ENCODE measurements at regions not wholly inside any gene's neighbourhood (a gene's known extent, or its start where the extent isn't known, plus 50 kb on each side); places are given as distances from the start of the nearest gene placed in this dataset.

- POLR2A ChIA-PET, result no interaction called here
- CTCF ChIA-PET, result no interaction called here
- H3K27me3 Mint-ChIP-seq (ENCODE audit: insufficient read depth, unreplicated experiment), result peaks cover 2% of the 10 kb centered on the region
- Histone ChIP-seq H3K4me3 (ENCODE audit: low read depth, low read length) (no peak overlapping the region), H3K27me3 (replicated peaks; ENCODE audit: control insufficient read depth, insufficient read depth, low read length) (no peaks in the 10 kb centered on the region), H3K36me3 (ENCODE audit: control insufficient read depth, insufficient read depth, low read length) (no peaks in the 10 kb centered on the region), H3K4me1 (no peaks in the 10 kb centered on the region), H3K9me3 (no peaks in the 10 kb centered on the region)
- no peaks in the 10 kb centered on the region for H3K36me3 Mint-ChIP-seq (ENCODE audit: insufficient read depth, unreplicated experiment)
- no peak for DNase-seq
- BruUV-seq (replicated peaks), result no TSS peak
- H3K4me1 Mint-ChIP-seq (ENCODE audit: low read depth, unreplicated experiment), result no peaks in the 10 kb centered on the region
- H3K4me3 Mint-ChIP-seq (ENCODE audit: unreplicated experiment), result no peak overlapping the region
- TF ChIP-seq, protein P1, sequence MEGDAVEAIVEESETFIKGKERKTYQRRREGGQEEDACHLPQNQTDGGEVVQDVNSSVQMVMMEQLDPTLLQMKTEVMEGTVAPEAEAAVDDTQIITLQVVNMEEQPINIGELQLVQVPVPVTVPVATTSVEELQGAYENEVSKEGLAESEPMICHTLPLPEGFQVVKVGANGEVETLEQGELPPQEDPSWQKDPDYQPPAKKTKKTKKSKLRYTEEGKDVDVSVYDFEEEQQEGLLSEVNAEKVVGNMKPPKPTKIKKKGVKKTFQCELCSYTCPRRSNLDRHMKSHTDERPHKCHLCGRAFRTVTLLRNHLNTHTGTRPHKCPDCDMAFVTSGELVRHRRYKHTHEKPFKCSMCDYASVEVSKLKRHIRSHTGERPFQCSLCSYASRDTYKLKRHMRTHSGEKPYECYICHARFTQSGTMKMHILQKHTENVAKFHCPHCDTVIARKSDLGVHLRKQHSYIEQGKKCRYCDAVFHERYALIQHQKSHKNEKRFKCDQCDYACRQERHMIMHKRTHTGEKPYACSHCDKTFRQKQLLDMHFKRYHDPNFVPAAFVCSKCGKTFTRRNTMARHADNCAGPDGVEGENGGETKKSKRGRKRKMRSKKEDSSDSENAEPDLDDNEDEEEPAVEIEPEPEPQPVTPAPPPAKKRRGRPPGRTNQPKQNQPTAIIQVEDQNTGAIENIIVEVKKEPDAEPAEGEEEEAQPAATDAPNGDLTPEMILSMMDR (IDR thresholded peaks at IDR 0.05; ENCODE audit: insufficient read depth in 1 of 2, low read depth in 1 of 2, low read length in 1 of 2, severe bottlenecking in 1 of 2, unreplicated experiment in 1 of 2), result no peak
- intact Hi-C loops (cut with micrococcal nuclease; ENCODE audit: unreplicated experiment), result no loop called here
- H3K27ac Mint-ChIP-seq (ENCODE audit: unreplicated experiment), result no peak overlapping the region
- no peaks in the 10 kb centered on the region for H3K9me3 Mint-ChIP-seq (ENCODE audit: unreplicated experiment)
These were observed 404.9 kb downstream of the BCL11B start for GRCh38 chr14:98867146-98867545.

DNA sequence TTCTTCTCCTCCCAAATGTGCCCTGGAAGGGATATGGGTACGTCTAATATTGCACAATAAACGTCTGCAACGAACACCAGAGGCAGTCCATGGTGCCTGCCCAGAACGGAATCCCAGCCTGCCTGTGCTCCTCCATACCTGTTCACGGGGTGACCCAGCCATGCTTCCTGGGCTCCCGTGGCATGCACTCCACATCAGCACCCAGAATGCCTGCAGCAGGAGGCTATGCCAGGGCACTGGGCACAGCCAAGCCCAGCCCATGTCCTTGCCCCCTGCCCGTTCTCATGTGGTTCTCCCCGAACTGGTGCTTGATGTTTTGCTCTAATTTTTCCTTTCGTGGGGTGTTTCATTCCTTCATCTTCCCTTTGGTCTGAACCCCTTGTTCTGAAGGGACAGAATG, 404.3 kb downstream of the BCL11B start:
- CTCF ChIA-PET, result no interaction called here
- Mint-ChIP-seq H3K9me3 (ENCODE audit: unreplicated experiment) (no peaks in the 10 kb centered on the region), H3K4me3 (ENCODE audit: unreplicated experiment) (no peak overlapping the region), H3K27ac (ENCODE audit: unreplicated experiment) (no peak overlapping the region), H3K36me3 (ENCODE audit: insufficient read depth, unreplicated experiment) (no peaks in the 10 kb centered on the region), H3K27me3 (ENCODE audit: insufficient read depth, unreplicated experiment) (peaks cover 2% of the 10 kb centered on the region), H3K4me1 (ENCODE audit: low read depth, unreplicated experiment) (no peaks in the 10 kb centered on the region)
- POLR2A ChIA-PET, result no interaction called here
- intact Hi-C loops (cut with micrococcal nuclease; ENCODE audit: unreplicated experiment), result no loop called here
- no TSS peak for BruUV-seq (replicated peaks)
- Histone ChIP-seq H3K27me3 (replicated peaks; ENCODE audit: control insufficient read depth, insufficient read depth, low read length) (no peaks in the 10 kb centered on the region), H3K9me3 (no peaks in the 10 kb centered on the region), H3K4me1 (no peaks in the 10 kb centered on the region), H3K4me3 (ENCODE audit: low read depth, low read length) (no peak overlapping the region), H3K36me3 (ENCODE audit: control insufficient read depth, insufficient read depth, low read length) (no peaks in the 10 kb centered on the region)
- no peak for DNase-seq
- TF ChIP-seq, protein P1 (IDR thresholded peaks at IDR 0.05; ENCODE audit: insufficient read depth in 1 of 2, low read depth in 1 of 2, low read length in 1 of 2, severe bottlenecking in 1 of 2, unreplicated experiment in 1 of 2), result no peak

DNA sequence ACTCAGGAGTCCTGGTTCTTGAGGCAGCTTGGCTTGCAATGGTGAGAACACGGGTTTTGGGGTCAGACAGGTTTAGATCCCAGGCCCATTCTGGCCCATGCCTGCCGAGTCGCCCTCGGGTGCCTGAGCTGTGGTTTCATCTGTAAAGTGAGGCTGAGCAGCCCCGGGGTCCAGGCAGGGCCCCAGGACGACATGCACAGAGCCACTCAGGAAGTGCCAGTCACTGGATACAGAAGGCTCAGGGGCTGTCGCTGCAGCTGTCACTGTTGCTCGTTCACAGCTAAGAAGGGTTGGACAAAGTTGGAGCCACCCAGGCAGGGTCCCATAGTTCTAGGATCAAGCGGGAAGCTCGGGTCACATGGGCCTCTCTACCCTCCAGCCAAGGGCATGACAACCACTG, 403.1 kb downstream of the BCL11B start:
- H3K4me3 Mint-ChIP-seq (ENCODE audit: unreplicated experiment), result no peak overlapping the region
- intact Hi-C loops (cut with micrococcal nuclease; ENCODE audit: unreplicated experiment), result no loop called here
- ChIA-PET CTCF (no interaction called here), POLR2A (no interaction called here)
- TF ChIP-seq, protein P1 (IDR thresholded peaks at IDR 0.05; ENCODE audit: insufficient read depth in 1 of 2, low read depth in 1 of 2, low read length in 1 of 2, severe bottlenecking in 1 of 2, unreplicated experiment in 1 of 2), result no peak
- no peaks in the 10 kb centered on the region for H3K9me3 Mint-ChIP-seq (ENCODE audit: unreplicated experiment)
- peaks cover 6% of the 10 kb centered on the region for H3K27me3 Mint-ChIP-seq (ENCODE audit: insufficient read depth, unreplicated experiment)
- DNase-seq, result no peak
- no peaks in the 10 kb centered on the region for H3K36me3 Mint-ChIP-seq (ENCODE audit: insufficient read depth, unreplicated experiment)
- H3K36me3 ChIP-seq (ENCODE audit: control insufficient read depth, insufficient read depth, low read length), result no peaks in the 10 kb centered on the region
- H3K27ac Mint-ChIP-seq (ENCODE audit: unreplicated experiment), result no peak overlapping the region
- no peaks in the 10 kb centered on the region for H3K4me1 Mint-ChIP-seq (ENCODE audit: low read depth, unreplicated experiment)
- H3K9me3 ChIP-seq, result no peaks in the 10 kb centered on the region
- H3K4me3 ChIP-seq (ENCODE audit: low read depth, low read length), result no peak overlapping the region
- no TSS peak for BruUV-seq (replicated peaks)
- H3K4me1 ChIP-seq, result no peaks in the 10 kb centered on the region
- H3K27me3 ChIP-seq (replicated peaks; ENCODE audit: control insufficient read depth, insufficient read depth, low read length), result no peaks in the 10 kb centered on the region

Data from Caco-2 (cell line).